HG03432 (cell line): ENCODE measurements at regions not wholly inside any gene's neighbourhood (a gene's known extent, or its start where the extent isn't known, plus 50 kb on each side); places are given as distances from the start of the nearest gene placed in this dataset.
A peak's percentile ranks its signal among the peaks of the same experiment; 100 is the strongest.

ENCODE experiments used
- ATAC-seq: cut with Tn5 transposase; IDR thresholded peaks from one replicate; pipeline ENCODE4 v1.9.1; 2021; ENCODE audit warnings: mild to moderate bottlenecking, moderate library complexity; ENCODE audit not compliant: unreplicated experiment

DNA sequence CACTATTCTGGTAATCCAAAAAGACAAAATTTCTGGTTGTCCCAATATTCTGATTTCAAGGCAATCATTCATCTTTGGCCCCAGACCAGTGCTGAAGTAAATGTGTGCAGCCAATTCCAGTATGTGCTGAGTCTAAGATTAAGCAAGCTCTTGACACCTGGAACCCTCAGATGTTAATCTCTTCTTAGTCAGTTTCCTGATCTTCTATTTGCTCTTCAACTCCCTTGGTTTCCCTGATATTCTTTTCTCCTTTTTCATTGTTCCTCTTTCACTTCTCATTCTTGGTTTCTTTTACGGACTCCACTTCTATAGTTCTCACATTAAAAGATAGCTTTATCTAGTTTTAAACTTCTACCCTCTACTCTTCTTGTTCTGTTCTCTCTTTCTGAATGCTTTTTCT lies 445.7 kb upstream of the FANCL start:
- peak; percentile 50 for ATAC-seq

- no peak for ATAC-seq
Observed at GRCh38 chr2:58680755-58681310, 439.7 kb upstream of the FANCL start.

GRCh38 chr2:58677748-58678147 lies 436.6 kb upstream of the FANCL start:
- ATAC-seq = no peak

DNA sequence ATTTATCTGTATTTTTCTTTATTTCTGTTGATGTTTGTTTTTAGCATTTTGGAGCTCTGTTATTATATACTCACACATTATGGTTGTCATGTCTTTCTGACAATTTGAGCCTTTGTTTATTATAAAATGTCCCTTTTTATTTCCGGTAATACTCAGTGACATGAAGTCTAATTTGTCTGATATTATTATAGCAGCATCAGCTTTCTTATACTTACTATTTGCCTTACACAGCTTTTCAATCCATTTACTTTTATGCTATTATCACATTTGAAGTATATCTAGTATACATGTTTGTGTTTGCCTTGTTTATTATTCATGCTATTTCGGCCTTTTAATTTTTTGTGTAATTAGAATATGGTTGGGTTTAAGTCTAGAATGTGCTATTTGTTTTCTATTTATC lies 430.6 kb upstream of the FANCL start:
- ATAC-seq = no peak

DNA sequence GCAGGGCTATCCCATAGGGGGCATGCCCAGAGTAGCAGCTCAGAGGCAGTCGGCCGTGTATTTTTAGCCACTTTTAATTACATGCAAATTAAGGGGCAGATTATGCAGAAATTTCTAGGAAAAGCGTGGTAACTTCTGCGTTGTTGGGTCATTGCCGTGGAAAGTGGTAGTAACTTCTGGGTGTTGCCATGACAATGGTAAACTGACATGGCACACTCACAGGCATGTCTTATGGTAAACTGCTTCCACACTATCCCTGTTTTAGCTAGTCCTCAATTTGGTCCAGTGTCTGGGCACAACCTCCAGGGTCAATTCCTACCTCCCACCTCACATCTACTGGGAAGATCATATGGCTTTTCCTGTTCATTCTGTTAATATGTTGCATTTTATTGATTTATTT lies 428.9 kb upstream of the FANCL start:
- no peak for ATAC-seq

- no peak for ATAC-seq
Observed at GRCh38 chr2:58667137-58667774, 426.1 kb upstream of the FANCL start.

GRCh38 chr2:58666323-58666970 lies 425.3 kb upstream of the FANCL start:
- ATAC-seq = no peak

DNA sequence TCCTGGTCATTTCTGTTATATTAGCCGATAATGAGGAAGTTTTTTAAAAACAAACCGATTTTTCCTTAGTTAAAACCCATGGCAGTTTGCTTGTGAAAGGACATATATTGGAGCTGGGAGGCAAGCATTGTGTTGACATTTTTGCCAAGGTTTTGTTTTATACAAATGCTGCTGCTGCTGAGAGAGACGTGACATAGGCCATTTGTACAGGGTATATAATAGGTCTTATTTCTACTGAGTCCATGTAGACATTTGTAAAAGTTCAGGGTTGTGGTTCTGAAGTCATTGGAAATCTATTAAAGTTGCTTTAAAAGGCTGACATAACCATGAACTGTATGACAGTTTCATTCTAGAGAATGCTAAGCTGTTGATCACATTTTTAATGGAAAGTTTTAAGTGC lies 424.0 kb upstream of the FANCL start:
- ATAC-seq = no peak

GRCh38 chr2:58664523-58665151 lies 423.5 kb upstream of the FANCL start:
- no peak for ATAC-seq

- no peak for ATAC-seq
Observed at GRCh38 chr2:58660046-58660445, 418.9 kb upstream of the FANCL start.

DNA sequence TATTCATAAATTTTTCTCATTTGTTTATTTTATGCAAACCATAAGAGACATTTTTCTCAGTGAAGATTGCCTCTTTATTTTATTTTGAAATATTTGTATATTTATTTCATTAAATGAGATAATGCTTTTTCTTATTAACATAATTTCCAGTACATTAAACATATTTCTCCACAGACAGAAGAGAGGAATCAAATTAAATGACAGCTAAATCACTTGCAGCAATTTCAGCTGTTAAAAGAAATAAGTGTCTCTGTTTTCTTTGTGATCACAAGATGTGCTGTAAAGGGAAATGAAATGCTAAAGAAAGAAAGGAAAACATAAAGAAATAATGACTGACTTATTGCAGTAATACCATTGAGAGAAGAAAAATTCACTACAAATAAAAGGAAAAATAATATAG lies 414.0 kb upstream of the FANCL start:
- no peak for ATAC-seq

GRCh38 chr2:58651930-58652329 lies 410.8 kb upstream of the FANCL start:
- no peak for ATAC-seq

DNA sequence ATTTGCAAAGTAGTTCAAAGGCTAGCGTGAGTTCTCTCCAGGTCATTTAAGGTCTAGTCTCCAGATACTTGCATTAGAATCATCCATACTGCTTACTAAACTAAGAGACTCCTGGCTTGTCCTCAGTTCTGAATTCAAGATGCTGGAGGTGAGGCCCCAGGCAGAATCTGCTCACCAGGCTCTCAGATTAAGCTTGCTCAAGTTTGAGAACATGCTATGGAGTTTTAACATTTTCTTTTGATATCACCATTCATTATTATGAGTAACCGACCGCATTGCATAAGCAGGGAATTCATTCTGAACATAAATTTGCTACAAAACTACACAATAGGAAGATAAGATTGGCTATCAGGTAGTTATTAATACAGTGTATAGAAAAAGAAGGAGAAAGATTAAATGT lies 409.7 kb upstream of the FANCL start:
- no peak for ATAC-seq

DNA sequence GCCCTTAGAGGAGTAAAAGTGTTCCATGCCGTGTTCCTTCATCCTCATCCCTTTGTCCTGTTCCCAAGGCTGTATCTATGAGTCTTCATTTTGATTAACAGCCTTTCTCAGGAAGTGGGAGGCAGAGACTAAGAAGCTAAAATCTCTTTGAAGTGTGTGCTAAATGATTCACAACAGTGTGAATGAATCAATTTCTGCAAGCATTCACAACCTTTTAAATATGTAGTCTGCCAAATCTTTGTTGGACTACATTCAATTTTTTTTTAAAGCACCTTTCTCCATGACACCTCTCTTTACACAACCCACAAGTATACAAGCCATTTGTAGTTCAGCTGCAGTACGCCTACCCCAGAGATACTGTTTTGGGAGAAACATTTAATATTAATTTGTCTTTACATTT lies 408.6 kb upstream of the FANCL start:
- no peak for ATAC-seq

DNA sequence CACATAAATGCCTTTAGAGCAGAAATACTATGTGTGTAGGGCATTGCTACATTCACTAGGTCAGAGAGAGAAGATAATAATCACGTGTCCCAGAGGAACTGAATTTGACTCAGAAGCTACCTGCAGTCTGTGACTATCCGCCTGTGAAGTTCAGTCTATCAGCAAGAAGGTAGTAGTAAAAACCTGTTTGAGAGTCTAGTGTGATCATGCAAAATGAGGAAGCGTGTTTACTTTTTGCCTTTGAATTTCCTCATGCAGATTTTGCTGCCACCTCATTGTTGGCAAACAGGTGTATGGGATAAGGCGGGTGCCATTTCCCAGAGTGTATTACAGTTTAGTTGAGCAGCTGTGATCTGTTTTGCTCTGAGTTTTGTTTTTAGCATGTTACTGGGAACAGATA lies 403.9 kb upstream of the FANCL start:
- ATAC-seq = no peak

GRCh38 chr2:58644451-58644850 lies 403.3 kb upstream of the FANCL start:
- no peak for ATAC-seq

- ATAC-seq = no peak
Observed at GRCh38 chr2:58641001-58641400, 399.9 kb upstream of the FANCL start.

- no peak for ATAC-seq
Observed at GRCh38 chr2:58640042-58640441, 398.9 kb upstream of the FANCL start.

GRCh38 chr2:58638256-58638805 lies 397.2 kb upstream of the FANCL start:
- ATAC-seq = no peak

DNA sequence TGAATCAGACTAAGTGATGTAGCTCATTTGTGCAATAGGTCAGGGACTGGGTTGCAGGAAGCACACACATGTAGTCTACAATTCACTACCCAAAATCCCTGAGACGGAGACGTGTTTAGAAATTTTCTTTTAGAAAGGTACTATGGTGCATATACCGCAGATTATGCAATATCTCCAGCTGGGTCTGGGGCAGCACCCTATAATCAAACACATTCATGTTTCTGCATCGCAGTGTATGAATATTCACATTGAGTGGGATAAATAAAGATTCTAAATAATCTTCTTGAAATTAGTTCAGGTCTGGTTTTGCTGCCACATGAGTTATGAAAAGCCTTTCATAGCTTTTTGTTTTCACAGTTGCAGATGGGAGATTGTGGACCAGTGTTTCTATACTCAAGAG lies 395.7 kb upstream of the FANCL start:
- no peak for ATAC-seq

GRCh38 chr2:58635801-58636375 lies 394.8 kb upstream of the FANCL start:
- no peak for ATAC-seq
